ENCODE measurements at regions not wholly inside any gene's neighbourhood (a gene's known extent, or its start where the extent isn't known, plus 50 kb on each side); places are given as distances from the start of the nearest gene placed in this dataset.

DNA sequence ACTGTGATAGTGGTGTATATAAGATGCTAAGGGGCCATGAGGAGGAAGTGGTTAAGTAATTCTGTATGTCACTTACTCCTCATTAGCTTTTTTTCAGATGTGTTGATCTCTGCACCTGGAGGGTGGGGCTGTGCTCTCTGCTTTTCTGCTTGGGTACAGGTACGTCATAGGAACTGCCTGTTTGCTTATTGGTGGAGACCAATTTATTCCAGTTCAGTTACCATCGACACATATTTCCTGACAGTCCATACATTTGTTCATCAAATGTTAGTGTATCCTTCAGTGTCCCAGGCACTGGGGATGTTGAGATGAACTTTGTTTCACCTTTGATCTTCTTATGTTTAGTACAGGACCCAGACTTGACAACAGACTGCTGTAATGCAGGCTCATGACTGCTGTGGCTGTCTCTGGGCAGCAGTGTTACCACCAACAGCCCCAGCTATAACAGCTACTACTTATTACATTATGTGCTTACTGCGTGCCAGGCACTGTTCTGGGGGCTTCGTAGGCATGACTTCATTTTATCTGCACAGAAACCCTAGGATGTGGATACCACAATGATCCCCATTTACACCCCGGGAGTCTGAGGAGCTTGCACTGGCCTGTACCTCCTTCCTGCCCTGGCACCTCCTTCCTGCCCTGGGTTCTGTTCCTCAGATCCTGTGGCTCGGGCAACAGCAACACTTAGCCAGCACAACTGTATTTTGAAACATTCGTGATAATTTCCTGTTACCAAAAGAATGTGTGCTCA lies 87.4 kb downstream of the BUB3 start:
- Histone ChIP-seq H3K18ac (ENCODE audit: insufficient read length, low read depth, low read length) (no peak overlapping the region), H3K14ac (ENCODE audit: insufficient read depth, low read length) (no peak overlapping the region), H3K9me3 (ENCODE audit: control insufficient read depth, low read depth, low read length) (no peaks in the 10 kb centered on the region), H3K4me2 (ENCODE audit: insufficient read depth, insufficient read length, low read length) (no peak overlapping the region), H2BK5ac (ENCODE audit: insufficient read length, low read length) (no peak overlapping the region), H2BK12ac (ENCODE audit: insufficient read length, low read depth, low read length) (no peak overlapping the region), H3T11ph (ENCODE audit: low read length) (no peak overlapping the region), H3K79me2 (ENCODE audit: insufficient read depth, low read length) (no peaks in the 10 kb centered on the region), H2AK5ac (ENCODE audit: insufficient read length, low read length) (no peak overlapping the region), H4K20me1 (ENCODE audit: control insufficient read depth, insufficient read depth, insufficient read length) (no peaks in the 10 kb centered on the region), H4K5ac (ENCODE audit: insufficient read length, low read depth, low read length) (no peak overlapping the region), H2AFZ (ENCODE audit: low read length) (no peak overlapping the region), H3K4ac (ENCODE audit: low read depth, low read length) (no peak overlapping the region), H3K9ac (ENCODE audit: extremely low read depth, insufficient read length, low read length) (no peak overlapping the region), H4K8ac (replicated peaks; ENCODE audit: insufficient read length, low read depth, low read length) (no peak overlapping the region), H3K23ac (ENCODE audit: insufficient read length, low read depth, low read length) (no peak overlapping the region), H2BK20ac (ENCODE audit: low read depth, low read length, poor library complexity, severe bottlenecking) (no peak overlapping the region), H3K79me1 (ENCODE audit: insufficient read depth, low read depth, low read length, poor library complexity, severe bottlenecking) (no peaks in the 10 kb centered on the region), H2BK15ac (ENCODE audit: low read depth, low read length) (no peak overlapping the region), H2BK120ac (ENCODE audit: low read depth, low read length, poor library complexity, severe bottlenecking) (no peak overlapping the region), H4K91ac (ENCODE audit: insufficient read length, low read depth, low read length) (no peak overlapping the region), H3K23me2 (ENCODE audit: insufficient read length, low read depth, low read length, poor library complexity, severe bottlenecking) (no peaks in the 10 kb centered on the region), H3K27me3 (ENCODE audit: insufficient read depth, low read length) (no peaks in the 10 kb centered on the region), H3K4me1 (ENCODE audit: insufficient read depth, low read length) (peaks cover 3% of the 10 kb centered on the region; the same call in 1 of the 2 replicates), H3K56ac (ENCODE audit: insufficient read length, low read depth, low read length) (no peak overlapping the region), H3K27ac (ENCODE audit: insufficient read length, low read depth, low read length) (no peak overlapping the region)
- H3K36me3 Mint-ChIP-seq (ENCODE audit: insufficient read depth in 1 of 3, low read depth in 3 of 3): no peaks in the 10 kb centered on the region; a peak in 2 of 7 replicates
- H3K9me3 Mint-ChIP-seq: no peaks in the 10 kb centered on the region
- no peak overlapping the region for H3K27ac Mint-ChIP-seq
- TF ChIP-seq, protein P1, sequence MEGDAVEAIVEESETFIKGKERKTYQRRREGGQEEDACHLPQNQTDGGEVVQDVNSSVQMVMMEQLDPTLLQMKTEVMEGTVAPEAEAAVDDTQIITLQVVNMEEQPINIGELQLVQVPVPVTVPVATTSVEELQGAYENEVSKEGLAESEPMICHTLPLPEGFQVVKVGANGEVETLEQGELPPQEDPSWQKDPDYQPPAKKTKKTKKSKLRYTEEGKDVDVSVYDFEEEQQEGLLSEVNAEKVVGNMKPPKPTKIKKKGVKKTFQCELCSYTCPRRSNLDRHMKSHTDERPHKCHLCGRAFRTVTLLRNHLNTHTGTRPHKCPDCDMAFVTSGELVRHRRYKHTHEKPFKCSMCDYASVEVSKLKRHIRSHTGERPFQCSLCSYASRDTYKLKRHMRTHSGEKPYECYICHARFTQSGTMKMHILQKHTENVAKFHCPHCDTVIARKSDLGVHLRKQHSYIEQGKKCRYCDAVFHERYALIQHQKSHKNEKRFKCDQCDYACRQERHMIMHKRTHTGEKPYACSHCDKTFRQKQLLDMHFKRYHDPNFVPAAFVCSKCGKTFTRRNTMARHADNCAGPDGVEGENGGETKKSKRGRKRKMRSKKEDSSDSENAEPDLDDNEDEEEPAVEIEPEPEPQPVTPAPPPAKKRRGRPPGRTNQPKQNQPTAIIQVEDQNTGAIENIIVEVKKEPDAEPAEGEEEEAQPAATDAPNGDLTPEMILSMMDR (conservative IDR thresholded peaks at IDR 0.05): no peak
- no CpG with 5 or more reads among the region's 7 CpGs for WGBS (ENCODE audit: extremely low coverage, insufficient read length, low lambda C conversion rate)
- H3K27me3 Mint-ChIP-seq (ENCODE audit: low read depth): no peaks in the 10 kb centered on the region
- no peak for DNase-seq
- no peak overlapping the region for H3K4me3 Mint-ChIP-seq
- peaks cover 5% of the 10 kb centered on the region in 2 experiments for H3K4me1 Mint-ChIP-seq

All from H9 (cell line).